NCI-H1105 (cell line): ENCODE measurements at regions not wholly inside any gene's neighbourhood (a gene's known extent, or its start where the extent isn't known, plus 50 kb on each side); places are given as distances from the start of the nearest gene placed in this dataset.
"Not testable (repeated sequence)": the region's sequence is repeated elsewhere in the genome, so short reads cannot be mapped to it uniquely, and the experiment has no call there.

Source experiments
- DNase-seq: peaks from one replicate; lab custom pipeline; 2025; lab: John Stamatoyannopoulos, UW

DNA sequence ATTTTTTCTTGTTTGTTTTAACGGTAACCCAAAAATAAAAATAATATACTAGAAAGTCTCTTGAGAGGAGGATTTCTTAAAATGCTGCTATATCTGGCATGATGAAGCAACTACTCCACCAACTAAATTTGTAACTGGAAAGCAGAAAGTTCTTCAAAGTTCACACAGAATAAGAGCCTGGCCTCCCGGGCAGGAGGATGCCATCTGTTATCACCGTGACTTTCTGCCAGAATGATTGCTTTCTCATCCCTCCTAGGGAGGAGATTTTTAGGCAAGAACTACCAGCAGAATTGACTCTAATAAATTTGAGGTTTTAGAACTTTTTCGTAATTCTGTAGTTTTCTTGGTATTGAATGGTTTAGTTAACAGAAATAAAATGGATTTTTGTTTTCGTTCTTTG lies 464.6 kb upstream of the ACTBL2 start:
- no peak for DNase-seq

DNA sequence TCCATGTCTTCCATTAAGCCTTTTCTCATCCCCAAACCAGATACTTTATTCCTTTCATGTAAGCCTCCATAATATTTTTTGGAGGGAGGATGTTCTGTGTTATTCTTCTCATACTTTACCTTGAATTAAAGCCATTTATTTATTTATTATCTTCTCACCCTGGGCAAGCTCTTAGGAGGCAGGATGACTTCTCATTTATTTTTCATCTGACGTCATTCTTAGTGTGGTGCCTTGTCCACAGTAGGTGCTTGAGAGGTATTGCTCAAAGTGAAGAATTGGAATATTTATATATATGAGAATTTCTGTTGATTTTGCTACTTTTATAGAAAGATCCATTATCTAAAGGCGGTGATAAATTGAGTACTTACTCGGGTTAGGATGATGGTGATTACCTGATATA lies 458.3 kb upstream of the ACTBL2 start:
- DNase-seq, result no peak

DNA sequence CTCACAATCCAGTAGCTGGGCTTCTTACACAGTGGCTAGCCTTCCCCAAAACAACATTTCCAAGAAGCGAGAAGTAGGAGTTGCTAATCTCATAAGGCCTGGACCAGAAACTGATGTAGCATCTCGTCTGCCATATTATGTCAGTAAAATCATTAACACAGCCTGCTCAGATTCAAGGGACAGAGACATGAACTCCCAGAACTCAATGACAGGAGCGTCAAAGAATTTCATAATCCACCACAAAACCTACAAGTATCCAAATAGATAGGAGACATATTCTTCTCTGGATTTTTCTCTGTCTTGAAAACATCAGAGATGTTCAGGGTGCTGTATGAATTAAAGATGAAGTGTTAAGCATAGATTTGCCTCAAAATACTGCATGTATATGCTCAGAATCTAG lies 457.6 kb upstream of the ACTBL2 start:
- no peak for DNase-seq

DNA sequence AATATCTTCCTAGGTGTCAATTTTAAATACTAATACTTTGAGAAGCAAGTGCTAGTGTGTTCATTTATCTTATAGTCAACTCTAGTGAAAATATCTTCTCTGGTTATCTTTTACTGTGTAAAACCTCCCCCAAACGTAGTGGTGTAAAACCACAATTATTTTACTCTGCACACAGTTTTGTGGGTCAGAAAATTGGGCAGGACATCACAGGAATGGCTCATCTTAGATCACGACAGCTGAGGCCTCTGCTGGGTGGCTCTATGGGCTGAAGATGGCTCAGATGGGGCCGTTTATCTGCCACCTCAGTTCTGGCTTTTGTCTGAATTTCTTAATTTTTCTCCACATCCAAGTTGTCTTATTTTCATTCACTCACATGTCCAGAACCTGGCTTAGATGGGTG lies 457.2 kb upstream of the ACTBL2 start:
- no peak for DNase-seq

DNA sequence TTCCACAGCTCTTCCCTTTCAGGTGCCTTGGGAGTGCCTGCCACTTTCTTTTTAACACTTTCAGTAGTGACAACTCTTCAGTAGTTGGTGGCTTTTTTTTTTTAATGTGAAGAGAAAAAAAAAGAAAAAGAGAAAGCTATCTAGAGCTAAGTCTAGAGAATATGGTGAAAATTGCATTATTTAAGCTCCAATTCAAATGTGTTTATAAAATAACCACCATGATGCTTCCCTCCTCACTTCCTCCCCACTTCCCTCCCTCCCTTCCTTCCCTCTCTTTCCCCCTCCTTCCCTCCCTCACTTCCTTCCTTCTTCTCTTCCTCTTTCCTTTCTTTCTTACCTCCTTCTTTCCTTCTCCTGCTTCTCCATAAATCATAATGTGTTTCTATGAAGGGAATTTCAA lies 456.7 kb upstream of the ACTBL2 start:
- no peak for DNase-seq

DNA sequence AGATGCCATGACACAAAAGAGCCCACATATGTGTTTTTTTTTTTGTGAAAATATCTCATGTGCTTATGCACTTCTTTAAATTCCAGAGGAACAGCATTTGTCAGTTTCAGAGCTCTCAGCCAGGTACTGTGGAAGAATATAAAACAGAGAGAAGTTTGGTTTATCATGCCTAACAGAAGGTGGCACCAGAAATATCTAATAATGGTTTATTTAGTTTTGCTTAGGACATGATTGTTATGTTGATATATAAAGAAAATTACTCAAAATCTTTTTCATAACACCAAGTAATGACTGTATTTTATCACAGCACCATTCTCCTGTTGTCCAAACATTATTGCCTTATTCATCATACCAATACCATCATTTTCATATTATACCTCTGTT lies 455.6 kb upstream of the ACTBL2 start:
- no peak for DNase-seq

DNA sequence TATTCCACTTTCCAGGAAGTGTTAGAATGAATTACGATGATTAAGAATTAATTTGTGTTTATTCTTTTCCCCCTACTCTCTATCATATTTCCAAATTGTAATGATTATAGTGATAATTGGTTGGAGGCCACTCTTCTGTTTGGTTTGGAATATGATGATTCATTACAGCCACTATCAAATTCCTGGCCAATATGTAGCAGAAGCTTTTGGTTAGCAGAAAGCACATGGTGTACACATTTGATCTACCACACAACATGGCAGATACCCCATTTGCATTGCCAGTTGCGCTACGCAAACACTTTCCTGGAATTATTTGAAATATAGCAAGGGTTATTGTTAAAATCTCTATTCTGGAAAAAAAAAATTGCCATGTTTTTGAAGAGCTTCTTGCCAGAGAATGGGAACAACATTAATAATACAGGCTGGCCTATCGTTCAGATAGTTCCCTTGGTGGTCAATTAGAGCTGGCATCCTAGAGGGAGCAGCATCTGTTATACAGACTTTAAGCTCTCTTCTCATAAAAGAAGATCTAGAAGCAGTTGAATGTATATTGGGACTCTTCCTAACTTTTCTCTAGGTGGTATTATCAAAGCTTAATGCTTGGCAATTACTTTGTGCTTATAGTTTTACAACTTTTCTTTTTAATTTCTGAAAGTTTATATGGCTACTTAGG lies 455.0 kb upstream of the ACTBL2 start:
- no peak for DNase-seq

DNA sequence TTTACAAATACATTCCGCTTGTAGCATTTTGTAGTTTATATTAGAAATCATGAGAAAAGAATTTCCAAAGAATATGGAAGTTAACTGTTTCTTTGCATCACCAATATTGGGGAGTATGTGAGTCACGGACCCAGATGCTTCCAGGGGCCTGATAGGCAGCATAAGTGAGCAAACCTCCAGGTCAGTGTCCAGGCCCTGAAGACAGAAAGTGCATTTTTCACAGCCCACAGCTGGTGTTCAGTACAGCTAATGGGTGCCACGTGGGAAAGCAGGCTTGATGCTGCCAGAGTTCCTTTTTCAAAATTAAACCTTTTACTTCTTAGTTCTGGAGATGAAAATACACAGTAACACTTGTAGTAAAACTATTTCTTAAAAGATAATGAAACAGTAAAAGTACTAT lies 454.4 kb upstream of the ACTBL2 start:
- no peak for DNase-seq

DNA sequence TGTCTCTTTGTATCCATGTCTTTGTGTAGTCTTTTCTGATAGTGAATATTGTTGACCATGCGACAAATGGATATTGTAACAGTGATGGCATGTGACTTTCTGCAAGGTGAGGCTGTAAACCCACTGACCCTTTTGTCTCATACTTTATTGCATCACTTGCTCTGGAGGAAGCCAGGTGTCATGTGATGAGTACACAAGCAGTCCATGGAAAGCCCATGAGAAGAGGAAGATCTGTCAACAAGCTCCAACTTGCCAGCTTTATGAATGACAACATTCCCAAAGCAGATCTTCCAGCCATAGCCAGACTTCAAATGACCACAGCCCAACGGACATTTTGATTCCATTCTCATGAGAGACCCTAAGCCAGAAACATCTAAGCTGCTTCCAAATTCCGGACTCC lies 450.1 kb upstream of the ACTBL2 start:
- no peak for DNase-seq

DNA sequence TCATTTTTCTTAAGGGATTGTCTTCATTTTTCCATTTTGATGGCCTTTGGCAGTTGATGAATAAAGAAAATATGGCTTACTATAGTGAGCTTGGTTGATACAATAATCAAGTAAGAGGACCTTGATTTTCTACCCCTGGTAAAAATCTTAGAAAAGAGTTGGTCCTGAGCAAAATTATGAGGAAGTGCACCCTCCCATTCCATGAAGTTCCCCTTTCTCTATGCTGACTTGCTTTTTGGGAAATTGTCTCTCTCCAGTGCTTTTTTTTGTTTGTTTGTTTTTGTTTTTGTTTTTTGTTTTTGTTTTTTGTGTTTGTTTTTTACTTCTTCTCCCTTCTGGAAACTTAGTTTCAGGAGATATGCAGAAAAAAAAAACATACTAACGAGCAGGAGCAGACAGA lies 449.2 kb upstream of the ACTBL2 start:
- DNase-seq, result no peak

DNA sequence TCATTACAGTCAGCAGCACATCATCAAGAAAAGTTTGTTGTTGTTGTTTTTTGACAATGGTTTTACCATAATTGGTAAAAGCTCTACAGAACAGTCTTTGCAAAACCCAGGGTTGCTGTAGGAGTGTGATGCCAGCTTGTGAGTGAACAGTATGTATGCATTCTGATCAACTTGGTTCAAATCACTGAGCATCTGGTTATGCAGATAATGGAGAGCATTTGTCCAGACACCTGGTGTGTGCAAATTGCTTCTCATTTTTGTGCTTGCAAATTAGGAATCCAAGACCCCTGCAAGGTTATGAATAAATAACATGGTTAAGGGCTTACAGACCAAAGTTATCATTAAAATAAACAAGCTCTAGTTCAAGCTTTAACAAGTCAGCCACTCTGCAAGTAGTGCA lies 448.7 kb upstream of the ACTBL2 start:
- DNase-seq, result no peak

DNA sequence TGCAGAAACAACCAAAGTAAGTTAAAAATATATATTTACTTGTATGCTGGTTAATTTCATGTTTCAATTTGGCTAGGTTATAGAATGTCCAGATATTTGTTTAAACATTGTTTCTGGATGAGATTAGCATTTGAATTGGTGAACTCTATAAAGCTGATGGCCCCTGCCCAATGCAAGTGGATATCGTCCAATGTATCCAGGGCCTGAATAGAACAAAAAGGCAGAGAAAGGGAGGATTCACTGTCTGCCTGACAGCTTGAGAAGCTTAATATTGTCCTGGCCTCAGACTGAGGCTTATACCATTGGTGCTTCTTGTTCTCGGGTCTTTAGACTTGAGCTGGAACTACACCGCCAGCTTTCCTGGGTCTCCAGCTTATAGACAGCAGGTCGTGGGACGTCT lies 446.7 kb upstream of the ACTBL2 start:
- DNase-seq, result no peak

DNA sequence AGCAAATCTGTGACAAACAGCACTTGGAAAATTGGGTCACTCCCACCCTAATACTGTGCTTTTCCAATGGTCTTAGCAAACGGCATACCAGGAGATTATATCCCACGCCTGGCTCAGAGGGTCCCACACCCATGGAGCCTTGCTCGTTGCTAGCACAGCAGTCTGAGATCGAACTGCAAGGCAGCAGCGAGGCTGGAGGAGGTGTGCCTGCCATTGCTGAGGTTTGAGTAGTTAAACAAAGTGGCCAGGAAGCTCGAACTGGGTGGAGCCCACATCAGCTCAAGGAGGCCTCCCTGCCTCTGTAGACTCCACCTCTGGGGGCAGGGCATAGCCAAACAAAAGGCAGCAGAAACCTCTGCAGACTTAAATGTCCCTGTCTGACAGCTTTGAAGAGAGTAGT lies 440.5 kb upstream of the ACTBL2 start:
- not testable (repeated sequence) for DNase-seq

DNA sequence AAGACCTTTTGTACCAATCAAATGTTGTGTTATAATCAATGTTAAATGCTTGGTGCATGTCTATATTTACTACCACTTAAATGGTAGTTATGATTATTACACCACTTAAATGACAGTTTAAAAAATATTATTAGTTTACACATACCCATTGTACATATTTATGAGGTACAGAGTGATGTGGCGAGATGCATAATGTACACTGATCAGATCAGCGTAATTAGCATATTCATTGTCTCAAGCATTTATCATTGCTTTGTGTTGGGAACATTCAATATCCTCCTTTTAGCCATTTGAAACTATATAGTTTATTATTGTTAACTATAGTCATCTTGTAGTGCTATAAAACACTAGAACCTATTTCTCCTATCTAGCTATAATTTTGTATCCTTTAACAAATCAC lies 434.4 kb upstream of the ACTBL2 start:
- no peak for DNase-seq

DNA sequence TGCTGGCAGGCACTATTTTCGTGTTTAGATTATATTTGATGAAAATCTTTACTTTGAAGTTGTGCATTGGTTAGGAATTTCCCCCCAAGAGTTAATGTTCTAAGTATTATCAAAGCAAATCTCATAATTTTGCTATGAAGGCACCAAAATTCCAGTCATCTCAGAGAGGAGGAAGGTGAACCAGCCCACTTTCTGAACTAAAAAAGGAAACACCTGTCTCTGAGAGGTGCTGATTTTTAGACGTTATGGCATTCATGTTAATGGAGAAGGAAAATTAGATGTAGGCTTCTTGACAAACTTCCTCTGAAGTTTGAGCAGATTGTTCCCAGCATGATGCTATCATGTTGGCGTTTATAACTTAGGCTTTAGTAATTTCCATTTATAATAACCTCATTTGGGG lies 432.9 kb upstream of the ACTBL2 start:
- no peak for DNase-seq

DNA sequence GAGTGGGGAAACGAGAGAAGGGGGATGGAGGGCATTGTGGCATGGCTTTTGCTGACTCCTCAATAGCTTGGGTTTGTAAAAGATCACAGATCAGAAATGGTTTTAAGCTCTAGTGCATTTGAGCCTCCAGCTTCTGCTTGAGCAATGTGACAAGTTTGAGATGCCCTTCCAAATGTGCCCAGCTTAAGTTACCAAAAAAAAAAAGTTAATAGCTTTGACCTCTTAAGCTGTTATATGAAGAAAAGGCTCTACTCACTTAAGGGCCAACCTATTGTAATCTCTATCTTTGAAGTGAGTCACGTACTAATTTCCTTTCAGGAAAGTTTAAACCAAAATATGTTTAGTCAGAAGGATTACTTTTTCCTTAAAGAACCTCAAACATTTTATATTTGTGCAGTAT lies 428.8 kb upstream of the ACTBL2 start:
- no peak for DNase-seq

DNA sequence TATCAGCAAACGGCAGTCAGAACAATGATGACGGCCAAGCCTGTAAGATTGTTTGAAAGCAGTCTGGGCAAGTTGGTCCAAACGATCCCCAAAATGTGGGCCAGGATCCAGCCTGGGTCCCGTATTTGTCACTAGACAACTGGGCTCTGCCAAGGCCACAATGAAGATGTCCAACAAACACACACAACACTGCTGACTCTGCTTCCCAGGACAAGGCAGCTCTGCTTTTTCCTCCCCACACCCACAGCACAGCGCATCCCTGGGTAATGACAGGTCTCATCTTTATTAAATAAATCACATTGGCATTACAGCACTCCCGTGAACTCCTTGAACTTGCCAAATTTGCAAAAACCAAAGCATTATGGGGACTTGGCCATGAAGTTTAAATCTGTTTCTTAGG lies 424.1 kb upstream of the ACTBL2 start:
- DNase-seq, result no peak

DNA sequence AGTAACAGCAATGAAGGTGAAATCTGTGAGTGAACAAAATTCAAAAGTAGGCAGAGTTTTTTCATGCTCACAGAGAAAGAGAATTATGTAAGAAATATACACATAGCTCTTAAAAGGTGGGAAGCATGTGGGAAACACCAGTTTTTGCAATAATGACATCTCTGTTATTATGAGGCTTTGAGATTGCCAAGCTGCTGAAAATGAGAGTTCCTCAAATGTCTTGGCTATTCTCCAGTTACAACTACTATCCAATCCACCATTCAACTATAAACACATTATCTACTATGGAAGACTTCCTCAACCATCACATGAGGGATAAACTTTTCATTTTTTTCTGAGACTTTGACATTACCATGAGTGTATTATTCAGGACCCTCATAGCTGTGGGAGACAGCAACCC lies 420.8 kb upstream of the ACTBL2 start:
- no peak for DNase-seq

DNA sequence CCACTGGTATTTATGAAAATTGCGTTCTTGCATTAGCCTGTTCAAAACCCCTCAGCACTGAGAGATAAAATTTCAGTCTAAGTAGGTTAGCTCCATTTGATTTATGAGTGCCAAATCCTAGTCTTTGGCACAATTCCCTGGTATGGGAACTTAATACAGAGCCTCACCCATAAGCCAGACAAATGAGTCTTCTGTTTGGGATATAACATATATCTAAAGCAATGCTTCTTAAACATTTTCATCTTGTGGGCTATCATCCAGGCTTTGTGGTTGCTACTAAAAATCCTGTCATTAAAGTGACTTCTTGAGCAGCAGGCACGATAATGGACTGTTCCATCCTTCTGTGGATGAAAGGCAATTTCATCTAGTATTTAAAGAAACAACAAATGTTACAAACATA lies 419.5 kb upstream of the ACTBL2 start:
- no peak for DNase-seq

DNA sequence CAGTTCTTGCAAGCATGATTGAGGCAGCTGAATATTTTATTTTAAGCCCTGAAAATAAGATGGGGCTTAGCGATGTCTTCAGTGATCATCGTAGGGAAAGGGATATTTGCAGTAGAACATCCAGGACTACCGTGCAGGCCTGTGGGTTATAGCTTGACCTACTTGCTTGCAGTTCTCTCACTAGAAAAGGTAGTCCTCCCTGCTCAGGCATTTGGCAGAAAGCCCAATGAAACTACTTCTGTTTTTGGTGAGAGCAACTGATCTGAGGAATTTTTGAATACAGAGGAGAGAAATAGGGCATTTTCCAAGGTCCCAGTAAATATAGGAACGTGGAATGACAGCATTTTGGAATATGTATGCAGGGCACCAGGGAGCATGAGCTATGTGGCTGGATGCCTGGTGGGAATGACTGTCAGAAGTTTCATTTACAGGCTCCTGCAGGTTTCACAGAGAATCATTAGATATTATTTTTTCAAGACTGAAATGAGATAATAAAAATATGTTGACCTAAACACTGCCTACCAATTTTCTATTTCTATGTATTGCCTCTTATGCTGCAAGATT lies 417.9 kb upstream of the ACTBL2 start:
- no peak for DNase-seq

DNA sequence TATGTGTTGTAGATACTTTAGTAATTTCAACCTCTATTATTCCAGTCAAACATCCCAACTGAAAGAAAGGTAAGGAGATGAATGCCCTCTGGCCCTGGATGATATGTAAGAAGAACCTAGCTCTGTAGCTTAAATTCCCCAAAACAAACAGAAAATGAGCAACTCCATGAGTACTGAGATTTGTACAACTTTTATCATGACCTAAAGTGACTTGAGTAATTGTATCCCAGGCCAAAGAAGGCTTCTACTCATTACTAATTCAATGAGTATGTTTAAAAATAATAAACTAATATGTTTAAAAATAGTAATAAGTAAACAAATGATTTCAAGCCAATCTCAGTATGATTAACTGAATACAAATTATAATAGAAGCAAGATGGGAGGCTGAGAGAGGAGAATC lies 414.0 kb upstream of the ACTBL2 start:
- no peak for DNase-seq

DNA sequence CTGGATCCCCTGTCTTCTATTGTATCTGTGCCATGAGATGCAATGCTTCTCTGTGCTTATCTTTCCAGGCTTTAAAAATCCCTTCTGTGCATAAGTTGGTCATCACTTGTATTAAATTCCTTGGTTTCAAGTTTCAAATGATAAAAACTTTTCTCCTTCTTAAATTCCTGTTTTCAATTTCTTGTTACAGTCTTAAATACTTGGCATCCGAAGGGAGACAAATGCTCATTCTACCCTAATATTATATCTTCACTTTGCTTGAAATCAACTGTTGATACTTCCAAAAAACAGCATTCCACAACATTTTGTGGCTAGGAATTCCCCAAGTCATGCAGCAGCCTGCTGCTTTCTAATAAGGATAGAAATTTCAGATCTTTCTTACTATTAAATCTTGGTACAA lies 413.2 kb upstream of the ACTBL2 start:
- DNase-seq, result no peak

DNA sequence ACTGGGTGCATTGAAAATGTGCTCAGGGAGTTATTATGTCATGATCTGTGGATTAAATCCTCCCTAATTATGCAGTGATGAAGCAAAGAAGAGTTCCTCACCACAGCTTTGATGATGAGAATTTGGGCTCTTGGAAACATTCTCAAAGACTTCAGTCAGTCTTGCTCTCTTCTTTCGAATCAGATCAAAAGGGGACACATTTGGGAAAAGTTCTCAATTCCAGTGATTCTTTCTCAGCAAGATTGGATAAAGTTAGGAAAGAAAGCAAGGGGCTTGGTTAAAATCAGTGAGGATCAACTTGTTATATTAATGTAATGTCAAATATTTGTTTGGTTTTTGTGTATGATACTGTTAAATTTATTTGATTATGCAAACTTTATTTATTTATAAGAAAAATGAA lies 411.3 kb upstream of the ACTBL2 start:
- DNase-seq, result no peak

DNA sequence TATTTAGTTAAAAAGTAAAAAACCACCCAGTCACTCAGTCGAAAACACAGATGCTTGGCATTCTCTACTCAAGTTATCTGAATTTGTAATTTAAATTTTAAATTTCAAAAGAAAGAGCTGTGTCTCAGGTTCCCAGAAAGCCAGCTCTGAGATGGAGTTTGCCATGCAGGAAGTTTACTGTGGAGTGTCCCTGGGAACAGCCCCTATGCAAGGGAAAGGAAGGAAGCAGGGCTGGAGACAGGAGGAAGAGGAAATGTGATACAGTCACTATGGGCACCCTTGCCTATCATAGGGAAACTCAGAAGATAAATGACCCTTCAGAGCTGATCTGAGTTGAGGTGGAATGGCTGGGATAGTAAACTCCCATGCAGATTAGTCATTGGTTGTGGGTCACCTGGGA lies 408.8 kb upstream of the ACTBL2 start:
- DNase-seq, result no peak

DNA sequence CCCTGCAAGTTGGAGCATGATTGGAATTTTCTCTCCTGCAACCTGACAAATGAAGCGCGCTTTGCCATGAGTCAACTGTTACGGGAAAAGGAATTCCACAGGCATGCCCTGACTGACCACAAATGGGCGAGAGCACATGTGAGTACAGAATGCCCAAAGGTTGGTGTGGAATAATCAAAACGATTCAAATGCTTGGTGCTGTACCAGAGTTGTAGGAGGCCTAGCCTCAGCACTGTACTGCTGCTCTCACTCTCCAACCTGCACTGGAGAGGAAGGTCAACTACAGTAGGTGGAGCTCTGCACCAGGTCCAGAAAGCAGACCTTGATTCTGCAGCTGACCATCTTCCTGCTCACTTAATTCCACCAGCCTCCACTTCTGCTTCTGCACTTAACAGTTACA lies 406.9 kb upstream of the ACTBL2 start:
- no peak for DNase-seq
